GM12878 (cell line): ENCODE measurements at regions not wholly inside any gene's neighbourhood (a gene's known extent, or its start where the extent isn't known, plus 50 kb on each side); places are given as distances from the start of the nearest gene placed in this dataset.

Experiments used
- ATAC-seq: fragments of 200-7000 bp; cut with Tn5 transposase; 3 replicates; pipeline ENCODE4 v1.9.1; 2020; ENCODE audit warnings: mild to moderate bottlenecking, moderate library complexity
- BruUV-seq: library from RNA; stranded (reverse); fragments of 400-500 nt; replicated peaks from 2 replicates; lab custom pipeline; 2021; lab: Mats Ljungman, UMichigan
- CTCF ChIA-PET: fragments of 300-600 bp; sonication (Branson Sonifier 250); formaldehyde crosslinking; extraction: SDS; loops from one replicate; lab custom pipeline; 2021; ENCODE audit warnings: inconsistent platforms; lab: Yijun Ruan, JAX
- POLR2A ChIA-PET: fragments of 350-600 bp; formaldehyde crosslinking; extraction: SDS; loops from one replicate; lab custom pipeline; 2021; ENCODE audit warnings: inconsistent platforms; lab: Charles Lee
- RAD21 ChIA-PET: fragments of 300-600 bp; sonication (Branson Sonifier 250); formaldehyde crosslinking; loops from one replicate; lab custom pipeline; 2023; ENCODE audit warnings: antibody characterized with exemption; ENCODE audit not compliant: unreplicated experiment; lab: Charles Lee
- SMC1A ChIA-PET: fragments of 300-600 bp; sonication (Branson Sonifier 250); formaldehyde crosslinking; loops from one replicate; lab custom pipeline; 2023; ENCODE audit not compliant: unreplicated experiment, uncharacterized antibody; lab: Charles Lee
- DNase-seq: peaks from one replicate; pipeline ENCODE4 v3.0.0-alpha.2; 2011; ENCODE audit warnings: low read depth, low spot score
- FAIRE-seq: peaks from 3 replicates; lab custom pipeline; 2011; peaks lifted over from hg19 to GRCh38; lab: Jason Lieb, UNC
- H2AFZ ChIP-seq: 2 replicates; pipeline ENCODE4 v1.6.0; 2011; ENCODE audit warnings: low read depth, low read length, control low read depth; ENCODE audit not compliant: control insufficient read depth
- H3K27ac ChIP-seq: 2 replicates; pipeline ENCODE4 v1.5.1; 2011; ENCODE audit warnings: control low read depth; ENCODE audit not compliant: control insufficient read depth, insufficient read depth
- H3K27me3 ChIP-seq, 2 experiments: replicated peaks in 1 of 2; 2 replicates each; pipeline versions ENCODE4 v1.6.0 to v1.6.1; 2011; ENCODE audit warnings: low read length in 1 of 2; ENCODE audit not compliant: control insufficient read depth in 2 of 2, insufficient read depth in 2 of 2
- H3K36me3 ChIP-seq, 2 experiments: 2 replicates each; pipeline ENCODE4 v1.5.1; 2011; ENCODE audit warnings: low read length in 1 of 2; ENCODE audit not compliant: control insufficient read depth in 2 of 2, insufficient read depth in 2 of 2
- H3K4me1 ChIP-seq: 2 replicates; pipeline ENCODE4 v1.6.1; 2011; ENCODE audit warnings: mild to moderate bottlenecking, low read length, moderate library complexity, mixed read lengths; ENCODE audit not compliant: control insufficient read depth, insufficient read depth
- H3K4me2 ChIP-seq: 2 replicates; pipeline ENCODE4 v1.6.0; 2011; ENCODE audit warnings: control low read depth; ENCODE audit not compliant: control insufficient read depth, insufficient read depth
- H3K4me3 ChIP-seq: fragments of 200-600 bp; sonication (generic); 2 replicates; pipeline ENCODE4 v1.5.1; 2016
- H3K79me2 ChIP-seq: 2 replicates; pipeline ENCODE4 v1.6.0; 2011; ENCODE audit warnings: low read length; ENCODE audit not compliant: control insufficient read depth, insufficient read depth
- H3K9ac ChIP-seq: 2 replicates; pipeline ENCODE4 v1.8.0; 2011; ENCODE audit warnings: low read length, control low read depth, mixed read lengths; ENCODE audit not compliant: control insufficient read depth, insufficient read depth
- H3K9me3 ChIP-seq: replicated peaks from 3 replicates; pipeline ENCODE4 v1.5.1; 2011; ENCODE audit warnings: mild to moderate bottlenecking, low read length; ENCODE audit not compliant: control insufficient read depth, insufficient read depth
- H4K20me1 ChIP-seq: 2 replicates; pipeline ENCODE4 v1.6.0; 2011; ENCODE audit not compliant: control insufficient read depth, insufficient read depth
- ATF7 ChIP-seq: fragments of 450-650 bp; IDR thresholded peaks from 2 replicates; pipeline ENCODE4 v1.6.1; 2016; ENCODE audit warnings: low read depth, mild to moderate bottlenecking
- CHD1 ChIP-seq: IDR thresholded peaks from 2 replicates; pipeline ENCODE4 v1.6.1; 2012; ENCODE audit warnings: low read depth, low read length, improper control_type of control experiment
- CREB1 ChIP-seq: IDR thresholded peaks from 2 replicates; pipeline ENCODE4 v1.6.1; 2012; ENCODE audit warnings: low read depth, mild to moderate bottlenecking, inconsistent platforms
- IKZF1 ChIP-seq: fragments of 450-650 bp; conservative IDR thresholded peaks from 2 replicates; pipeline ENCODE4 v1.6.1; 2017; ENCODE audit warnings: antibody characterized with exemption, mild to moderate bottlenecking
- IRF5 ChIP-seq: fragments of 450-650 bp; IDR thresholded peaks from 2 replicates; pipeline ENCODE4 v1.6.1; 2017; ENCODE audit warnings: borderline replicate concordance
- KAT2A ChIP-seq: conservative IDR thresholded peaks from 2 replicates; pipeline ENCODE4 v1.6.1; 2011; ENCODE audit warnings: low read depth, low read length; ENCODE audit not compliant: control insufficient read depth
- NRF1 ChIP-seq: conservative IDR thresholded peaks from 2 replicates; pipeline ENCODE4 v1.6.1; 2011; ENCODE audit warnings: mild to moderate bottlenecking, low read depth, low read length, improper control_type of control experiment
- POLR2AphosphoS2 ChIP-seq: IDR thresholded peaks from 2 replicates; pipeline ENCODE4 v1.6.1; 2011; ENCODE audit warnings: low read depth, mild to moderate bottlenecking, low read length, improper control_type of control experiment, moderate library complexity
- POLR2AphosphoS5 ChIP-seq: IDR thresholded peaks from 2 replicates; pipeline ENCODE4 v1.6.1; 2011; ENCODE audit warnings: mild to moderate bottlenecking, low read length, inconsistent platforms
- RFX5 ChIP-seq: IDR thresholded peaks from 2 replicates; pipeline ENCODE4 v1.6.1; 2011; ENCODE audit warnings: low read depth, low read length, improper control_type of control experiment
- RUNX3 ChIP-seq: IDR thresholded peaks from 2 replicates; pipeline ENCODE4 v1.6.1; 2012; ENCODE audit warnings: low read length, inconsistent platforms
- SIN3A ChIP-seq: IDR thresholded peaks from 2 replicates; pipeline ENCODE4 v1.6.1; 2012; ENCODE audit warnings: low read depth, low read length, improper control_type of control experiment
- SP1 ChIP-seq: IDR thresholded peaks from one replicate; pipeline ENCODE4 v1.6.1; 2011; ENCODE audit warnings: low read depth, low read length
- SREBF1 ChIP-seq: IDR thresholded peaks from 2 replicates; pipeline ENCODE4 v1.6.1; 2012; ENCODE audit warnings: mild to moderate bottlenecking, low read length
- STAT3 ChIP-seq: IDR thresholded peaks from 2 replicates; pipeline ENCODE4 v1.6.1; 2011; ENCODE audit warnings: low read depth, low read length, improper control_type of control experiment
- ZBTB4 ChIP-seq: fragments of 450-650 bp; formaldehyde crosslinking; IDR thresholded peaks from 2 replicates; pipeline ENCODE4 v1.4.0; 2022; ENCODE audit warnings: mild to moderate bottlenecking, moderate library complexity
- ZNF622 ChIP-seq: fragments of 450-650 bp; IDR thresholded peaks from 2 replicates; pipeline ENCODE4 v1.6.1; 2017; ENCODE audit warnings: mild to moderate bottlenecking, inconsistent platforms
- WGBS: methylation state at CpG from one replicate; pipeline ENCODE4 v1.1.6; 2016; ENCODE audit warnings: low lambda C conversion rate; ENCODE audit not compliant: insufficient replicate concordance, insufficient coverage; ENCODE audit errors: missing lambda C conversion rate; 5-methylcytosine and 5-hydroxymethylcytosine counted together
- in situ Hi-C: fragments of 300-500 bp; cut with MboI; formaldehyde crosslinking; loops from 9 replicates; pipeline ENCODE4 v1.14.3; 2018; ENCODE audit warnings: mixed read lengths
- intact Hi-C: fragments of 100-400 bp; cut with micrococcal nuclease; formaldehyde crosslinking; loops from one replicate; pipeline ENCODE4 v1.14.2; 2022; ENCODE audit not compliant: unreplicated experiment
- TF ChIP-seq, protein P1 (sequence below): fragments of 450-650 bp; conservative IDR thresholded peaks from 2 replicates; pipeline ENCODE4 v1.6.1; 2017; ENCODE audit warnings: mild to moderate bottlenecking, moderate library complexity

DNA sequence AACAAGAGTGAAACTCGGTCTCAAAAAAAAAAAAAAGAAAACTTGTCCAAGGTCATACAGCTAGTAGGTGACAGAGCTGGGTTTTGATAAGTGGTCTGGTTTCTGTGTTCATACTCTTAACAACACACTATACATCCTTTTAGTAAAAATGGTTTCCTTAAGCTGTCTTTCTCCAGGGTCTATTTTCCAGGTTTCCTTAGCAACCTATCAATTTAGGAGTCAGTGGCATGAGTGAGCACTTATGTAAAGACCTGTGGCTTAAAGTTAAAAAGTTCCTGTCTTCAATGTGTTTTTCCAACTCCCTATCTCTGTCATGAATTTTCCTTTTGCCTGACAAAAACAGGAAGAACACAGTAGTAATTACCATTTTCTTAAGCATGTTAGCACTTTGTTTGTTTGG is 480.5 kb downstream of the TMEM135 start:
- no peaks in the 10 kb centered on the region for H3K36me3 ChIP-seq
- no peak overlapping the region for H3K4me2 ChIP-seq
- FAIRE-seq, result no peak
- no peaks in the 10 kb centered on the region for H3K79me2 ChIP-seq
- in situ Hi-C loops, result no loop called here
- no peaks in the 10 kb centered on the region for H3K9me3 ChIP-seq
- no TSS peak for BruUV-seq
- no peaks in the 10 kb centered on the region for H3K27me3 ChIP-seq
- SMC1A ChIA-PET, result no interaction called here
- H2AFZ ChIP-seq, result no peak overlapping the region
- CTCF ChIA-PET, result no interaction called here
- no peak for DNase-seq
- intact Hi-C loops, result no loop called here
- no peak for ATAC-seq
- RAD21 ChIA-PET, result no interaction called here
- H3K4me1 ChIP-seq, result no peaks in the 10 kb centered on the region
- H4K20me1 ChIP-seq, result no peaks in the 10 kb centered on the region
- H3K9ac ChIP-seq, result no peak overlapping the region
- no peak overlapping the region for H3K27ac ChIP-seq
- WGBS, result no CpG with 5 or more reads among the region's 1 CpG
- POLR2A ChIA-PET, result interaction anchor here (0.6 kb wide), 1 partner anchor 81 kb away, joined by 3 read pairs; no protein-coding TSS in a partner anchor
- no peak overlapping the region for H3K4me3 ChIP-seq
- no peak for TF ChIP-seq RFX5
- no peak for TF ChIP-seq SREBF1
- TF ChIP-seq POLR2AphosphoS5, result no peak
- TF ChIP-seq ATF7, result no peak
- no peak for TF ChIP-seq STAT3
- no peak for TF ChIP-seq RUNX3
- TF ChIP-seq POLR2AphosphoS2, result no peak
- no peak for TF ChIP-seq IKZF1
- no peak for TF ChIP-seq SIN3A
- no peak for TF ChIP-seq IRF5
- TF ChIP-seq CREB1, result no peak
- no peak for TF ChIP-seq SP1
- no peak for TF ChIP-seq CHD1
- TF ChIP-seq ZBTB4, result no peak
- TF ChIP-seq, protein P1, sequence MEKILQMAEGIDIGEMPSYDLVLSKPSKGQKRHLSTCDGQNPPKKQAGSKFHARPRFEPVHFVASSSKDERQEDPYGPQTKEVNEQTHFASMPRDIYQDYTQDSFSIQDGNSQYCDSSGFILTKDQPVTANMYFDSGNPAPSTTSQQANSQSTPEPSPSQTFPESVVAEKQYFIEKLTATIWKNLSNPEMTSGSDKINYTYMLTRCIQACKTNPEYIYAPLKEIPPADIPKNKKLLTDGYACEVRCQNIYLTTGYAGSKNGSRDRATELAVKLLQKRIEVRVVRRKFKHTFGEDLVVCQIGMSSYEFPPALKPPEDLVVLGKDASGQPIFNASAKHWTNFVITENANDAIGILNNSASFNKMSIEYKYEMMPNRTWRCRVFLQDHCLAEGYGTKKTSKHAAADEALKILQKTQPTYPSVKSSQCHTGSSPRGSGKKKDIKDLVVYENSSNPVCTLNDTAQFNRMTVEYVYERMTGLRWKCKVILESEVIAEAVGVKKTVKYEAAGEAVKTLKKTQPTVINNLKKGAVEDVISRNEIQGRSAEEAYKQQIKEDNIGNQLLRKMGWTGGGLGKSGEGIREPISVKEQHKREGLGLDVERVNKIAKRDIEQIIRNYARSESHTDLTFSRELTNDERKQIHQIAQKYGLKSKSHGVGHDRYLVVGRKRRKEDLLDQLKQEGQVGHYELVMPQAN, result no peak
- TF ChIP-seq KAT2A, result no peak
- no peak for TF ChIP-seq NRF1
- TF ChIP-seq ZNF622, result no peak
